Keratinocyte (primary cell): ENCODE measurements at regions not wholly inside any gene's neighbourhood (a gene's known extent, or its start where the extent isn't known, plus 50 kb on each side); places are given as distances from the start of the nearest gene placed in this dataset.

ENCODE experiments used
- DNase-seq: peaks from one replicate; pipeline ENCODE4 v3.0.0-alpha.2; 2011; ENCODE audit warnings: low read depth, missing footprints, low spot score
- FAIRE-seq: peaks from 2 replicates; lab custom pipeline; 2011; peaks lifted over from hg19 to GRCh38; lab: Jason Lieb, UNC
- H2AFZ ChIP-seq: 2 replicates; pipeline ENCODE4 v1.6.0; 2012; ENCODE audit warnings: low read length, control low read depth, inconsistent platforms; ENCODE audit not compliant: control insufficient read depth
- H3K27ac ChIP-seq: 2 replicates; pipeline ENCODE4 v1.5.1; 2011; ENCODE audit warnings: low read length; ENCODE audit not compliant: control insufficient read depth, insufficient read depth
- H3K27me3 ChIP-seq: 3 replicates; pipeline ENCODE4 v1.6.0; 2011; ENCODE audit warnings: low read length; ENCODE audit not compliant: control insufficient read depth, insufficient read depth; ENCODE audit errors: extremely low read depth
- H3K36me3 ChIP-seq, 2 experiments: 2 replicates in 1 of 2; 3 replicates in 1 of 2; pipeline ENCODE4 v1.5.1; 2011; ENCODE audit warnings: low read length in 2 of 2, mild to moderate bottlenecking in 1 of 2; ENCODE audit not compliant: control insufficient read depth in 2 of 2, insufficient read depth in 2 of 2; ENCODE audit errors: extremely low read depth in 1 of 2
- H3K4me1 ChIP-seq: 3 replicates; pipeline ENCODE4 v1.5.1; 2011; ENCODE audit warnings: low read length; ENCODE audit not compliant: control insufficient read depth, insufficient read depth; ENCODE audit errors: extremely low read depth
- H3K4me2 ChIP-seq: 3 replicates; pipeline ENCODE4 v1.6.0; 2011; ENCODE audit warnings: low read depth, low read length; ENCODE audit not compliant: control insufficient read depth, insufficient read depth; ENCODE audit errors: extremely low read depth
- H3K4me3 ChIP-seq, 3 experiments: fragments of 200-600 bp in 1 of 3; sonication (generic) in 1 of 3; 2 replicates in 2 of 3; 3 replicates in 1 of 3; pipeline ENCODE4 v1.5.1; 2011 to 2016; ENCODE audit warnings: low read length in 3 of 3, mild to moderate bottlenecking in 3 of 3, control low read depth in 2 of 3, inconsistent platforms in 1 of 3, low read depth in 1 of 3, mixed read lengths in 1 of 3, mixed run types in 1 of 3, moderate library complexity in 1 of 3; ENCODE audit not compliant: control insufficient read depth in 2 of 3, insufficient read depth in 2 of 3; ENCODE audit errors: extremely low read depth in 1 of 3
- H3K79me2 ChIP-seq: 2 replicates; pipeline ENCODE4 v1.6.0; 2012; ENCODE audit warnings: low read length; ENCODE audit not compliant: control insufficient read depth, insufficient read depth
- H3K9ac ChIP-seq: 3 replicates; pipeline ENCODE4 v1.6.0; 2011; ENCODE audit warnings: low read length; ENCODE audit not compliant: control insufficient read depth, insufficient read depth; ENCODE audit errors: extremely low read depth
- H3K9me1 ChIP-seq: 3 replicates; pipeline ENCODE4 v1.6.0; 2011; ENCODE audit warnings: low read length; ENCODE audit not compliant: control insufficient read depth, insufficient read depth; ENCODE audit errors: extremely low read depth
- H3K9me3 ChIP-seq: 2 replicates; pipeline ENCODE4 v1.5.1; 2012; ENCODE audit warnings: low read depth, low read length; ENCODE audit not compliant: control insufficient read depth
- H4K20me1 ChIP-seq: 3 replicates; pipeline ENCODE4 v1.6.0; 2011; ENCODE audit warnings: low read length; ENCODE audit not compliant: control insufficient read depth, insufficient read depth; ENCODE audit errors: extremely low read depth
- EZH2 ChIP-seq: IDR thresholded peaks from one replicate; pipeline ENCODE4 v1.6.1; 2012; ENCODE audit warnings: inconsistent platforms, mild to moderate bottlenecking, low read length, moderate library complexity
- dilution Hi-C: fragments of 300-500 bp; cut with MboI; formaldehyde crosslinking; loops from one replicate; pipeline ENCODE4 v1.7.0; 2020; ENCODE audit warnings: low sequenced_read_pairs; ENCODE audit not compliant: extremely low pct_ligation_motif_present
- TF ChIP-seq, protein P1 (sequence below), 3 experiments: IDR thresholded peaks in 1 of 3; conservative IDR thresholded peaks in 1 of 3; optimal IDR thresholded peaks in 1 of 3; 2 replicates in 2 of 3; 3 replicates in 1 of 3; pipeline versions ENCODE3 to v1.5.1; 2011; ENCODE audit warnings: low read length in 3 of 3, mild to moderate bottlenecking in 3 of 3, moderate library complexity in 2 of 3, control low read depth in 1 of 3, inconsistent platforms in 1 of 3; ENCODE audit not compliant: insufficient read depth in 2 of 3; ENCODE audit errors: extremely low read depth in 1 of 3

DNA sequence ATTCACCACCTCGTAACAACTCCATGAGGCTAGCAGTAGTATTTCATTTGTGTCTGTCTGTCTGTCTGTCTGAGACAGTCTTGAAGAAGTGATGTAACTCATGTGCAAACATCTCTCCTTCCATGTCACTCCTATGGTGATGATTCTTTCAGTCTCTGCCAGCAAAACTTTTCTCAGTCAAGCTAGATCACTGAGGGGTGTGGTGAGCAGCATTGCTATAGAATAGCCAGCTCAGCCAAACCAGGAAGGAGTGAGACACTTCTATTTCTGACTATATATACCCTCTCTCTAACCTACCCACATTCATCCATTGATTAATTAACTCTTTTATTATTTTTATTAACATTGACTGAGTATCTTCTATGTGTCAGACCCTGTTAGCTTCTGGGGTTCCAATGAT lies 1095.1 kb upstream of the GYPC start:
- Histone ChIP-seq H2AFZ (no peak overlapping the region), H3K9me3 (no peaks in the 10 kb centered on the region), H3K36me3 (no peaks in the 10 kb centered on the region), H4K20me1 (no peaks in the 10 kb centered on the region), H3K27me3 (no peaks in the 10 kb centered on the region), H3K4me2 (no peak overlapping the region), H3K79me2 (no peaks in the 10 kb centered on the region), H3K9me1 (no peaks in the 10 kb centered on the region), H3K9ac (no peak overlapping the region), H3K27ac (no peak overlapping the region), H3K4me3 (no peak overlapping the region), H3K4me1 (no peaks in the 10 kb centered on the region)
- DNase-seq (no peak), FAIRE-seq (no peak)
- dilution Hi-C loops = no loop called here
- TF ChIP-seq, protein P1, sequence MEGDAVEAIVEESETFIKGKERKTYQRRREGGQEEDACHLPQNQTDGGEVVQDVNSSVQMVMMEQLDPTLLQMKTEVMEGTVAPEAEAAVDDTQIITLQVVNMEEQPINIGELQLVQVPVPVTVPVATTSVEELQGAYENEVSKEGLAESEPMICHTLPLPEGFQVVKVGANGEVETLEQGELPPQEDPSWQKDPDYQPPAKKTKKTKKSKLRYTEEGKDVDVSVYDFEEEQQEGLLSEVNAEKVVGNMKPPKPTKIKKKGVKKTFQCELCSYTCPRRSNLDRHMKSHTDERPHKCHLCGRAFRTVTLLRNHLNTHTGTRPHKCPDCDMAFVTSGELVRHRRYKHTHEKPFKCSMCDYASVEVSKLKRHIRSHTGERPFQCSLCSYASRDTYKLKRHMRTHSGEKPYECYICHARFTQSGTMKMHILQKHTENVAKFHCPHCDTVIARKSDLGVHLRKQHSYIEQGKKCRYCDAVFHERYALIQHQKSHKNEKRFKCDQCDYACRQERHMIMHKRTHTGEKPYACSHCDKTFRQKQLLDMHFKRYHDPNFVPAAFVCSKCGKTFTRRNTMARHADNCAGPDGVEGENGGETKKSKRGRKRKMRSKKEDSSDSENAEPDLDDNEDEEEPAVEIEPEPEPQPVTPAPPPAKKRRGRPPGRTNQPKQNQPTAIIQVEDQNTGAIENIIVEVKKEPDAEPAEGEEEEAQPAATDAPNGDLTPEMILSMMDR (optimal IDR thresholded peaks at IDR 0.05 in 1 of 3, IDR thresholded peaks at IDR 0.05 in 1 of 3, conservative IDR thresholded peaks at IDR 0.05 in 1 of 3; ENCODE audit: extremely low read depth in 1 of 3, insufficient read depth in 2 of 3, low read length in 3 of 3) = no peak

DNA sequence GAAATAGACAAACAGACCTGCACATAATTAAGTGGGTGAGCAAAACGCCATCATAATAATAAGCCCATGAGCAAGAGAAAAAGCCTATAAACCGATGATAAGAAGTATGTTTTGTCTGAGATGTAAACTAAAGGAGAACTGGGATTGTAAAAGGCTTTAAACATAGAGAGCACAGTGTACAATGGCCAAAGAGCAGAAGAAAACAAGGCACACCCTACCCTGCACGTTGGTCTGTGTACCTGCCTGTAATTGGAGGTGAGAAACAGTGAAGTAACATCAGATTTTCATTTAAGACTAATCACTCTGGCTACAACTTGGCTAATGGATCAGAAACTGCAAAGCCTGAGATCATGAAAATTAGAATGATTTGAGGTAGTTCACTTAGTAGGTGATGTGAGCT lies 1094.7 kb upstream of the GYPC start:
- DNase-seq (no peak), FAIRE-seq (no peak)
- Histone ChIP-seq H4K20me1 (no peaks in the 10 kb centered on the region), H3K4me3 (no peak overlapping the region), H3K36me3 (no peaks in the 10 kb centered on the region), H2AFZ (no peak overlapping the region), H3K4me2 (no peak overlapping the region), H3K27ac (no peak overlapping the region), H3K9me1 (no peaks in the 10 kb centered on the region), H3K9ac (no peak overlapping the region), H3K27me3 (no peaks in the 10 kb centered on the region), H3K4me1 (no peaks in the 10 kb centered on the region), H3K79me2 (no peaks in the 10 kb centered on the region), H3K9me3 (peaks cover 3% of the 10 kb centered on the region)
- dilution Hi-C loops = no loop called here
- no peak for TF ChIP-seq EZH2
- TF ChIP-seq, protein P1 (optimal IDR thresholded peaks at IDR 0.05 in 1 of 3, IDR thresholded peaks at IDR 0.05 in 1 of 3, conservative IDR thresholded peaks at IDR 0.05 in 1 of 3; ENCODE audit: extremely low read depth in 1 of 3, insufficient read depth in 2 of 3, low read length in 3 of 3) = no peak
